8988T (cell line): ENCODE measurements at regions not wholly inside any gene's neighbourhood (a gene's known extent, or its start where the extent isn't known, plus 50 kb on each side); places are given as distances from the start of the nearest gene placed in this dataset.
"Not testable (repeated sequence)": the region's sequence is repeated elsewhere in the genome, so short reads cannot be mapped to it uniquely, and the experiment has no call there.

Experiments
- DNase-seq: peaks from one replicate; pipeline ENCODE4 v3.0.0; 2011

DNA sequence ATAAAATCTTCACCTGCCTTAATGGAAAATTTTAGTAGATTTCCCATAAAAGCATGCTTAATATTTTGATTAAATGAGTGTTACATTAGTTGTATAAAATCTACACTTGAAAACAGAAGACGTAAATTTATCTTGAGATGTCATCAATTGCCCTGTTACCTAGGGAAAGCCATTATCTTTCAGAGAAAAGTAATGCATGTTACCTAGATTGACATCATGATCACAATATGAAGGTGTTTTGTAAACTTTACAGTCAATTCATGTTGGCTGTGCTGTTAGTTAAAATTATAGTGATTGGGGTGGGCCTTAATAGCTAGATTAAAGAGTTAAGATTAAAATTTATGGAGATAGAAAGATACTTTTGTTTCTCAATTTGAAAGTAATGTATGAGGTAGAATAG, 293.2 kb upstream of the PCDH18 start:
- no peak for DNase-seq

DNA sequence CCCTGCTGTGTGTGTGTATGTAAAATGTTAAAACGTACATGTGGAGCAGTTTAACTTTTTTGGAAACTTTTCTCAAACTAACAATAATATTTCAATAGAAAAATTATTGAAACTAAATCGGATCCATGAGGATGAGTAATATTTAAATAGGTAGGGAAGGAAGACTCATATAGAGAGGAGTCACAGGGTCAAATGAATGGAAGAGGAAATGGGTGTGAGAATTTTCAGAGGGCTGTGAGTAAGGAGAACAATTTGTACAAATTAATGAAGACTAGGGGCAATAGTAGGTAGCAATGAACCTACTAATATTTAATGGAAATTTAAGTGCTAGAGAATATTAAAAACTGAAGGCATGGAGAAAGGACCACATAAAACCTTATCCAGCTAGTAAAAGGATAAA, 290.7 kb upstream of the PCDH18 start:
- DNase-seq, result no peak

DNA sequence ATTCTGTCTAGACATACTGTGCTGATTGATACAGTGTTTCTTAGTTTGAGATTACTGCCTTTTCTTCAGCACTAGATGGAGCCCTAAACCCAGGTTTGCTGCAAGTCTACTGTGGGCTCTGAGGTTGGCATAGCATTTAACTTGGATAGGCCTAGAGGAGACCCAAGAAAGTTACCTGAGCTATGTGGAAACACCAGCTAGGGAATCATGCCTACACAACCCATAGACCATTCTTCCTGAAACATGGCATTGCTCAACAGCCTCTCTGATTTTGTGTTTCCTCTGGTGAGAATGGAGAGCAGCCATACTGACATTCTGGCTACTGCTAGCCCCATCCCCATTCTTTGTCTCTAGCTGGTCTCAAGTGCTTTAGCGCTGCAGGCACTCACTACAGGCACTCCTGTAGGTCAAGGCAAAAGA, 287.7 kb upstream of the PCDH18 start:
- DNase-seq, result no peak

DNA sequence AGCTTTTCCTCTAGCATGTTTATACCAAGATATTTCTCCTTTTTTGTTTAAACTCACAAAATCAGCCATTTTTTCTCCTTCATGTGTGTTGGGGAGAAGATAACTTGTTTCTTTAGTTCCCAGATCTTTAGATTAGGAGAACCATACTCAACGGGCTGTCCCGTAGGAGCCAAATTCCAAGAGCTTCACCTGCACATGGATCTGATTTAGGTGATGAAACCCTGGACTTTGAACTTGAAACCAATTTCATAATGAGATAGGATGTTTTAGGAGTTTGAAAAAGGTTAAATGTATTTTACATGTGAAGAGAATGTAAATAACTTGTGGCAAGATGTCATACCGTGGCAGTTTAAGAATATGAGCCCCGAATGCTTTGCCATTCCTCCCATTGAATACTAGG, 280.0 kb upstream of the PCDH18 start:
- DNase-seq, result no peak

DNA sequence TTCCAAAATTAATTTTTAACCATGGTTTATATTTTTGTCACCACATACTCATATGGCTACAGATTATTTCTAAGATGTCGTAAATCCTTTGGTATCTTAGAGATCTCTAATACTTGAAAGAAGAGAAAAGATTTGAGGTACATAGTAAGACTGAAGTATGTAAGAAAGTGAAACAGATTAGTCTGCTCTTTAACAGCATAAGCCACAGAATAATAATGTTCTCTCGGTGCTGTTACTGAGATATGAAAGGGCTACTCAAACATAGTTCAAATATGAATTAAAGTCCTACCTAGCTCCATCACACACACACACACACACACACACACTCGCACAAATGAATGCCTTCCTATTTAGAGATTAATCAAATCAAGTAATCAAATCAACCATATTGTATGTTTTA, 274.1 kb upstream of the PCDH18 start:
- DNase-seq, result no peak

DNA sequence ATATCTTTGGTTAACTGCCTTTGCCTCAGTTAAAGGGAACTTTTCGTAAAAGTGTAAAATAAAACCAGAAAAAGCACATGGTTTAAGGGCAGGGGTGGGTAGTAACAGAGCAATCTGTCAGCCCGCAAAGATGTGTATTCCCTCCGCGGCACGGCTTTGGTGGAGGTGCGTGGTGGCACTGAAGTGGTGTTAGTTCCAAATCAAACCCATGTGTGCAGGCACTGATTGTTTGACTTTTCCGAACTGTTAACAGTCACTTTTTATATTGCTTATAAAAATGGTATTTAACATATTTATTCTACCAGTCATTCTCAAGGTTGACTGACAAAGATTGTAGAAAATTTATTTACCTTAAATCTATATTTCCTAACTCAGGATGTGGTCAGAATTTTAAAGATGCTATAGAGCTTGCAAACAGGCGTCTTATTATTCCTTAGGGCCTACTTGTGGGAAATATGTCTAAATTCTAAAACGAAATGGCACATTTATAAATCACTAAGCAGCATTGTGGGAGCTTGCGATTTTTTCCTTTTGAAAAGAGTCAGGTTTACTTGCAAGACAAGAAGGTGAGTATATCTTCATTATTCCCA, 272.7 kb upstream of the PCDH18 start:
- no peak for DNase-seq

DNA sequence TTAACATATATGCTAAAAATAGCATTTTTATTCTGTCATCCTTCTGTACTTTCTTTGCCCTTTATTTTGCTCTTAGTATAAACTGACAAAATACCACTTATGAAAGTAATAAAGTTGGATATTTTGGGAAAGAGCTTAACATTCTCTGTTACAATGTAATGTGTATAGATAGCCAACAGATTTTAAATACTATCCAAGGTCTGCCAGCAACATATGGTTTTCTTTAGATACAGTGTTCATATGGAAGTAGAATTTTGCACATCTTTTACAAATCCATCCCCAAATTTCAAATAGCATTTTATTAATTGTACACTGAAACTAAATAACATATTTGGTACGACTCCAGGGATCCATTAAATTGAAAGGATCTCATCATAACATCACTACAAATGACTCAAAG, 268.6 kb upstream of the PCDH18 start:
- DNase-seq, result no peak

DNA sequence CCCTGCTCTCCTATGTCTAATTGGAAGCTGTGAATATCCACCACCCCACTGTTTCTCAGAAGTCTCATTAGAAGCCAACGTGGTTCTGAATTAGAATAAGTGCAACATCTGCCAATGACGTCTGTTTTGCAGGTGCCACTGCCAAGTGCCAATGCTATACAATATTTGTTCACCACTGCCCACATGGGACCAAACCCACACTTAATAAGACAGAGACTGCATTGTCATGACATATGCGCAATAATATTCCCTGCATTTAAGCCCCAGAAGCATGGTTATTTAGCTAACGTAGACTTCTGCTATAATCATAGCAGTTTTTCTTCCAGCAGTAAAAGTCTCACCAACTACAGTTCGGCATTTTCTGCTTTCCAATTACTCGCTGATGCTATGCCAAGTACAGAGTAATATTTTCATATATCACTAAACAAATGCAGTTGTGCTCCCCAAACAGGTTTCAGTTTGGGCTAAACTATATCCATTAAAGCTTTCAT, 262.5 kb upstream of the PCDH18 start:
- DNase-seq, result no peak

DNA sequence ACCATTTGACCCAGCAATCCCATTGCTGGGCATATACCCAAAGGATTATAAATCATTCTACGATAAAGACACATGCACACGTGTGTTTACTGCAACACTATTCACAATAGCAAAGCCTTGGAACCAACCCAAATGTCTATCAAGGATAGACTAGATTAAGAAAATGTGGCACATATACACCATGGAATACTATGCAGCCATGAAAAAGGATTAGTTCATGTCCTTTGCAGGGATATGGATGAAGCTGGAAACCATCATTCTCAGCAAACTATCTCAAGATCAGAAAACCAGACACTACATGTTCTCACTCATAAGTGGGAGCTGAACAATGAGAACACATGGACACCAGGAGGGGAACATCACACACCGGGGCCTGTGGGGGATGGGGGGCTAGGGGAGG, 257.0 kb upstream of the PCDH18 start:
- DNase-seq, result not testable (repeated sequence)

DNA sequence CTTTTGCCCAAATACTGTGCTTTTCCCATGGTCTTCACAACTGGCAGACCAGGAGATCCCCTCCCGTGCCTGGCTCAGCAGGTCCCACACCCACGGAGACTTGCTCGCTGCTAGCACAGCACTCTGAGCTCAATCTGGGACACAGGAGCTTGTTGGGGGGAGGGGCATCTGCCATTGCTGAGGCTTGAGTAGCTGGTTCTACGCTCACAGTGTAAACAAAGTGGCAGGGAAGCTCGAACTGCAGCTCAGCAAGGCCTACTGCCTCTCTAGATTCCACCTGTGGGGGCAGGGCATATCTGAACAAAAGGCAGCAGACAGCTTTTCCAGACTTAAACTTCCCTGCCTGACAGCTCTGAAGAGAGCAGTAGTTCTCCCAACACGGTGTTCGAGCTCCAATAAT, 251.6 kb upstream of the PCDH18 start:
- DNase-seq, result not testable (repeated sequence)

DNA sequence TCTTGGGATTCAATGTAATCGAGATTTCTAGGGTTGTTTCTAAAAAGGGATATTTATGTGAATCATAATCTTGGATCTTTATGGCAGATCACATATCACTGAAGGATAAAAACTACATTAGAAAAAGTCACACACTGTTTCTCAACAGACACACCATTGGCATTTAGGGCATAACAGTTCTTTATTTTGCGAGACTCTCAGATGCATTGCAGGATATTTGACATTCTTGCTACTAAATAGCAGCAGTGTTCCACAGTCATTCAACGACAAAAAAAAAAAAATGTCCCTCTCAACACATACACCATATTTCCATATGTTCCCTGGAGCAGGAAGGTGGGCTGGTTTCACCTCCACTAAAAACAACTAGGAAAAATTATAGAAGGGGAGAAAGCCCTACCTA, 243.4 kb upstream of the PCDH18 start:
- no peak for DNase-seq

DNA sequence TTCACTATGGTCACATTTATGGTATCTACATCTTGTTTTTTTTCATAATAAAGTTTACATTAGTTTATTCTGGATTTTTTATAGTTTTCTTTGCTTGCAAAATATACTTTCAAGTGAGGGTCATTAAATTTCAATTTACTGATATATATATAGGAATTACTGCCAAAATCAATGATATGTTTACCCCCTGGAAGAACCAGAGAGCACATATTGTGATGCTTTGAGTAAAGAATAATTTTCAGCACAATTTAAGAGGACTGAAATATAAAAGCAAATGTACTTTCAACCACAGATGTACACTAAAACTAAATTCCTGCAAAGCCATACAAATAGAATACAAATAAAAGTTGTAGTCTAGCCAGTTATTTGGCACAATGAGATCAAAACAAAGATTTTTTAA, 242.2 kb upstream of the PCDH18 start:
- no peak for DNase-seq

DNA sequence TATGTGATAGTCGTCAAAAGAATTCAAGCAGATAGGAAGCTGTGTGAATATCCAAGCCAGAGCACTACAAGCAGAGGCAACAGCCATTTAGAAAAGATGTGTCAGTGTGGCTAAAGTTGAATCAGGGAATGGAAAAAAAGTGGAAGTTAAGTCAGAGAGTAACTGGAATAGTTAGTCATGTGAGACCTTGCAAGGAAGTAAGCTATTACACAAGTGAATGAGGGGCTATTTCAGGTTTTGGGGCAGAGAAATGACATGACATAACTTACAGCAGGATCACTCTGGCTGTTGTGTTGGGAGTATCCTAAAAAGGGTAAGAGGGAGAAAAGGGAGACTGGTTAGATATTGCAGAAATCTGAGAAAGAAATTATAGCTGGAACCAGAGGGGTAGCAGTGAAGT, 236.6 kb upstream of the PCDH18 start:
- DNase-seq, result no peak

DNA sequence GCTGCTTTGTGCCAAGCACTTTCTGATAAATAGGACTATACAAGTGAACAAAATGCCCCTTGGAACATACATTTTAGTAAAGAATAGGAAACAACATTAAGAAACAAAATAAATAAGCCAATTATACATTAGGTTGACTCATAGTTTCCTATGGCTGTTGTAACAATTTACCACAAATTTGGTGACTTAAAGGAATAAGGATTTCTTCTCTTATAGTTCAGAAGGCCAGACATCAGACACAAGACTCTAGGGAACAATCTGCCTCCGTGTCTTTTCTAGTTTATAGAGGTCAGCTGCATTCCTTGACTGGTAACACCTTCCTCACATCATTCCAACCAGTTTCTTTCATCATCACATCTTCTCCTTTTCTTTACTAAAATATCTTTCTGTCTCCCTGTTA, 235.9 kb upstream of the PCDH18 start:
- DNase-seq, result no peak

DNA sequence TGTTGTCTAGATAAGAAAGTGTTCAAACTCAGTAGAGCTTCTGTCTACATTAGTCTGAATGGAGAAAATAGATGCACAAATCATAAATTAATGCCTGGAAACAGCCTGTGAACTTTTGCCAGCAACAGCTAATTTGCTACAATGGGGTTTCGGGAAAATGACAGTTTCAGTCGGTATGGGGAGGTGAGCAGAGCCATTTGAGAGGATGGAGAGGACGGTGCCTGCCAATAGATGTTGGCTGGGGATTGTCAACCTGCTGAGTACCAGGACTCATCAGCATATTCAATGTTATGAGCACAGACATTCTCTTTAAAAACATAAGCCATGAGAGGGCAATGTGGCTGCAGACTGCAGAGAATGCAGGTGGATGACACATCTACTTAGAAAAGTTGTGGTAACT, 230.3 kb upstream of the PCDH18 start:
- no peak for DNase-seq

DNA sequence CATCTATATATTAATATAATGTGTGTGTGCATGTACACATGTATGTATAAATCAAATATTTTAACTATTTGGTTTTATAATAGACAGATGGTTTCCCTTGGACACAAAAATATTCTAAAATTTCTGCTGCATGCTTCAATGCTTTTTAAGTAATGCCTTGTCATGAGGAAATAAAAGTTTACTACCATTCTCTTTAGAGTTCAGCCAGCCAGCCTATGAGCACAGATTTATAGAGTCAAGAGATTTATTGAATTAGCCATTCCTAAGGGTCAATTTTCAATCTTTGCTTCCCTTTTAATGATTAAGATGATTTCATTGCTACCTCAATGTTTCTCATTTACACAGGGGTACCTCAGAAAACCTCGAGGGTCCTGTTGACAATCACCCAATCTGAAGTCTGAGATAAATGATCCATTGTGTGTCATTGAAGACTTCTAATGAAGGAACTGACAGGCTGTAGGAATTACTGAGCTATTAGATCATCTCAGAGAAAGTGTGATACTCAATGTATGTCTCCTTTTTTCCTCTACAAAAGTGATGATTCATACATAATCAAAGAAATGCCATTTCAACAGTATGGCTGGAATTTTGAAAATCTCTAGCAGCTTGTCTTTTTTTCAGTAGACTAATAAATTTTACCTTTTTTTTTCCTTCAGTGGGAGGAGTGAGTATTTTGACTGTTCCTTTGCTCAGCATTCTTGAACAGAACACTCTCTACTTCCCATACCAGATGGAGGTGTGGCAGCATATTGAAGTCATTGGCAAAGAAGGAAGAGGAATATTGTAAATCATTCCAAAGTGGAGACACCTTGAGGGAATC, 222.6 kb upstream of the PCDH18 start:
- DNase-seq, result no peak

DNA sequence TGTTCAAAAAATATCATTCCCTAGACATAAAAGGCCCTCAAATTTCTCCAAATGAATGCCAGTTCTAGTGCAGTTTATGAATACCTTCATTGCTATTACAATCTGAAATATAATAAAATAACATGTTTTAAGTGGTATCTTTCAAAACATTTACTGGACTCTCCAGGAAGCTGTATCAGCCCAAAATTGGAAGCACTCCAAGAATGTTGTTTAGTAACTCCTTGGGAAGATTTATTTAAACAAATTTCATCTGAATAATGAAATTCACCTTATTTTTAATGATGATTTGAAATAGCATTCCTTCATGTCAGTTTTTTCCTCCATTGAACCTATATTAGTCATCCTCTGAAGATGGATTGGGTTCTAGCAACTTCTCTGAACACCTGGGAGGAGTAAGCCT, 217.2 kb upstream of the PCDH18 start:
- no peak for DNase-seq

DNA sequence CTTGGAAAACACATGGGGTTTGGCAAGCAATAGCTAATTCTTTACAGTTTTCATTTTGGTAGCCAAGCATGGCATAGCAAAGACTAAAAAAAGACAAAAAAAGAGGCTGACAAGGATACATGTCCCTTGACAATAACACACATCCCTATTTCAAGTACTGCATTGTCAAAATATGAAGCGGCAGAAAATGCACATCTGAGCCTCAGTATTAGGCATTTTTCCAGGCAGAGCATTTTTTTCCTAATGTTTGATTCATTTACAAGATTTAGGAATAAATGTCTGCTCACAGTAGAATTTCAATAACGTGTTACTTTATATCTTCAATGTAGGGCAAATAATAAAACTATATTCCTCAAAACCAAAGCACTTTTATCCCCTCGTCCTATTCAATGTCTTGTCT, 216.3 kb upstream of the PCDH18 start:
- DNase-seq, result no peak

DNA sequence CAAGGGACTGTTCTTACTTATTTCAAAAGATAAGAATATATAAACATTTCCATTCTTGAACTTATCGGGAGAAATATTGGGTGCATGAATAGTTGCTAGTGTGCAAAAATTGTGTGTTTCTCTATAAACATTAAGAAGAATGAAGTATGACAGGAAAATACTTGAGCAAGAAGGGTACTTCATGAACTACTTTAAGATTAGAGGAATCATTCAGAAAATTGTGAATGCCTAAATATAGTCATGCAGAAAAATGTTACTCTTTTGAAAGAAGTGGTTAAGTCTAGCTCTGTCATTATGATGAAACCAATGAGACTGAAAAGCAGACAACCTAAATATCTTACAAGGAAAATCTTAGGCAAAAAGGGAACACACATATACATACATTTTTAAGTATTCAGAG, 207.8 kb upstream of the PCDH18 start:
- DNase-seq, result no peak

DNA sequence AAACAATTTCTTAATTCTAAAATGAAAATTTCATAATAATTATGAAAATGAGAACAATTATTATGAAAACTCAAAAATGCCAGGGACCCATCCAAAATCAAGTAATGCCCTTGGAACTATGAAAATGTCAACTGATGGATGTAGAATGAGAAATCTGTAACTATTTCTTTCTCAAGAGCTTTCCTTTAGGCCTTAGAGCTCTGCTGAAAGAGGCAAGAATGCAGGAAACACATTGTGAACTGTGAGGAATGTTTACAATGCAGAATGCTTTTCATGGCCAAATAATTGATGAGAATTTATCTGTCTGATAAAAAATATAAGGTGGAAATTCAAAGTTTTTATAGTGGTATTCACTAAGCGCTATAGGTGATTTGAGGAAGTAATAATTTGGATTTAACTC, 207.1 kb upstream of the PCDH18 start:
- no peak for DNase-seq

DNA sequence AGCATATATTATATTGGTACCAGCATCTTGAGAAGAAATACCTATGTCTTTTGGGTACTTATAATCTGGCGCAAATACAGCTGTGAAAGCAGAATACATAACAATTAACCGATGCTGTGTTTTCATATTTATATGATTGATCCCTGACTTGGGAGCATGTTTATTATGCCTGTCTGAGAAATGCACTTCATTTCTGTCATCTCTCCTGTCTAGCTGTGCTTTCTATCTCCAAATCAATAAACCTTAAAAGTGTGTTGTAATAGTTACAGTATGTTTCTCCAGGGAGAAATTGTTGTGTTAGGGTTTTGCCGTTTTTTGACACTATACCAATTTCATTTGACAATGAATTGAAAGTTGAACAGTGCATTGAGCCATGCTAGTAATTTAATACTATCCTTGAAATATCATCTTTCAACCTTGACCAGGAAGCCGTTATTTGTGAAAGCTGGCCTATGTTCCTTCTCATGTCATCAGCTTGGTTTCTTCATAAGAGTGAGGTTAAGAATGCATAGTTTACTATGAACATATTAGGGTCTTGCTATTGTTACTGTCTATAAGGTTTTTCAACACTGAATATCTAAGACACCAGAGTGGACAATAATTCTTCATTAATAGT, 206.2 kb upstream of the PCDH18 start:
- no peak for DNase-seq

DNA sequence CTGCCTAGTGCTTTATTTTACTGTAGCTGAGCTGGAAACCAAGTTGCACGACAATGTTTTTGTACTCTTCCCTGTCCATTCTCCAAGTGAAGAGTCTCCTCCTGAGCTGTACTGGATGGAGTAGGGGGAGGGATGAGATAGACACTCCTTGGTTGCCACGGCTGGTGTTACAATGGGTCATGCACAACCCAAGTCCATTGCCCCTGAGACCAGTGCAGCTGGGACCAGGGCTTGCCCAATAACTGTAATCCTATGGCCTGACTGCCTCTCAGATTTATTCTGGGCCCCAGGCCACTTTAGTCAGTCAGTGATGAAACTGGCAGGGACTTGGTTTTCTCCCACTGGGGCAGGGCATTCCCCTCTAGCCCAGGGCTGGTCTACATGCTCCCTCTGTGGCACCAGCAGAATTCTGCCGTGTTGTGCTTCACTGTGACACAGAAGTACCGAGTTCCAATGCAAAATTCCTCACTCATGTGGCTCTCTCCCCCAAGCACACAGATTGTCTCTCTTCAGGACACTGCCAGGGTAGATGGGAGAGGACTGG, 203.3 kb upstream of the PCDH18 start:
- DNase-seq, result no peak

DNA sequence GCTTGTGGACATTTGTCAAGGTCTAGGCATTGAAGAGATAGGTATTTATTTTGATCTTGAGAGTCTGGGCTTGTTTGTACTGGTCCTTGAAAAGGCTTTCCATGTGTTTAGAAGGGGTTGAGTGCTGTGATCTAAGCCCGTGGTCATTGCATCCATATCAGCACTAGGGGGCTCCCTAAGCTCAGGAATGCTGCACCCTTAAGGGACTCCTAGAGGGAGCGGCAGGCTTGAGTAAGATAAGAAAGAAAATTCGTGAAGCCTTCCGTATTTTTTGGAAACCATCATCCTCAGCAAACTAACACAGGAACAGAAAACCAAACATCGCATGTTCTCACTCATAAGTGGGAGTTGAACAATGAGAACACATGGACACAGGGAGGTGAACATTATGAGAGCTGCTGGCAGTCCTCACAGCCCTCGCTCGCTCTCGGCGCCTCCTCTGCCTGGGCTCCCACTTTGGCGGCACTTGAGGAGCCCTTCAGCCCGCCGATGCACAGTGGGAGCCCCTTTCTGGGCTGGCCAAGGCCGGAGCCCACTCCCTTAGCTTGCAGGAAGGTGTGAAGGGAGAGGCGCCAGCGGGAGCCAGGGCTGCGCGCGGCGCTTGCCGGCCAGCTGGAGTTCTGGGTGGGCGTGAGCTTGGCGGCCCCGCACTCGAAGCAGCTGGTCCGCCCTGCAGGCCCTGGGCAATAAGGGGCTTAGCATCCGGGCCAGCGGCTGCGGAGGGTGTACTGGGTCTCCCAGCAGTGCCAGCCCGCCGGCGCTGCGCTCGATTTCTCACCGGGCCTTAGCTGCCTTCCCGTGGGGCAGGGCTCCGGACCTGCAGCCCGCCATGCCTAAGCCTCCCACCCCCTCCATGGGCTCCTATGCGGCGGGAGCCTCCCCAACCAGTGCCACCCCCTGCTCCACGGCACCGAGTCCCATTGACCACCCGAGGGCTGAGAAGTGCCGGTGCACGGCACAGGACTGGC, 201.2 kb upstream of the PCDH18 start:
- peak; percentile 18 for DNase-seq
